Mesothelial cell of epicardium (in vitro differentiated cells): ENCODE measurements at regions not wholly inside any gene's neighbourhood (a gene's known extent, or its start where the extent isn't known, plus 50 kb on each side); places are given as distances from the start of the nearest gene placed in this dataset.

Experiments used
- DNase-seq, 2 experiments: peaks; one replicate each; pipeline ENCODE4 v3.0.0; 2021; ENCODE audit warnings: low spot score in 2 of 2; ENCODE audit not compliant: unreplicated experiment in 2 of 2
- H3K27ac Mint-ChIP-seq: 2 replicates; pipeline ENCODE4 v1.8.0; 2021; ENCODE audit warnings: mixed read lengths
- H3K27me3 Mint-ChIP-seq: 2 replicates; pipeline ENCODE4 v1.8.0; 2021; ENCODE audit warnings: low read depth, mixed read lengths
- H3K36me3 Mint-ChIP-seq: 2 replicates; pipeline ENCODE4 v1.8.0; 2021; ENCODE audit warnings: mixed read lengths
- H3K4me1 Mint-ChIP-seq: 2 replicates; pipeline ENCODE4 v1.8.0; 2021; ENCODE audit warnings: mixed read lengths
- H3K4me3 Mint-ChIP-seq: 2 replicates; pipeline ENCODE4 v1.8.0; 2021; ENCODE audit warnings: mild to moderate bottlenecking, moderate library complexity, mixed read lengths
- H3K9me3 Mint-ChIP-seq: 2 replicates; pipeline ENCODE4 v1.8.0; 2021; ENCODE audit warnings: mixed read lengths
- TF ChIP-seq, protein P1 (sequence below): fragments of 200-600 bp; sonication (generic); IDR thresholded peaks from one replicate; pipeline ENCODE4 v1.5.0; 2021; ENCODE audit warnings: antibody characterized with exemption; ENCODE audit not compliant: unreplicated experiment

DNA sequence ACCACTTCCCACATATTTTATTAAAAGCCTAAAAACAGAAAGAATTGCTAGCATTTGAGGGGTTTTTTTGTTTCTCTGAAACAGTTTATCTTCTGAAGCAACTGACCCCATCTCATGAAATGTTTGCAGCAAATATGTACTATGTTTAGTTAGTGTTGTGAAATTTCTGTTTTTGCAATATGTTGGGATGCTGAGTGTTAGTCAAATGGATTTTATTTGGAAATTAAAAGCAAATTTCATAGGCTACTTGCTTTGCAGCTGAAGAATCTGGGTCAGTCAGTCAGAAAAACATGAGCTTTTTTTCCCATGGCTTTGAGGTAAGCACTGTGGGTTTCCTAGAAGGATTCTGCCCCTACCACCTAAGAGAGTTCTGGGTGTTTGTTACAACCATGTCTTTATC lies 184.9 kb upstream of the DKK2 start:
- TF ChIP-seq, protein P1, sequence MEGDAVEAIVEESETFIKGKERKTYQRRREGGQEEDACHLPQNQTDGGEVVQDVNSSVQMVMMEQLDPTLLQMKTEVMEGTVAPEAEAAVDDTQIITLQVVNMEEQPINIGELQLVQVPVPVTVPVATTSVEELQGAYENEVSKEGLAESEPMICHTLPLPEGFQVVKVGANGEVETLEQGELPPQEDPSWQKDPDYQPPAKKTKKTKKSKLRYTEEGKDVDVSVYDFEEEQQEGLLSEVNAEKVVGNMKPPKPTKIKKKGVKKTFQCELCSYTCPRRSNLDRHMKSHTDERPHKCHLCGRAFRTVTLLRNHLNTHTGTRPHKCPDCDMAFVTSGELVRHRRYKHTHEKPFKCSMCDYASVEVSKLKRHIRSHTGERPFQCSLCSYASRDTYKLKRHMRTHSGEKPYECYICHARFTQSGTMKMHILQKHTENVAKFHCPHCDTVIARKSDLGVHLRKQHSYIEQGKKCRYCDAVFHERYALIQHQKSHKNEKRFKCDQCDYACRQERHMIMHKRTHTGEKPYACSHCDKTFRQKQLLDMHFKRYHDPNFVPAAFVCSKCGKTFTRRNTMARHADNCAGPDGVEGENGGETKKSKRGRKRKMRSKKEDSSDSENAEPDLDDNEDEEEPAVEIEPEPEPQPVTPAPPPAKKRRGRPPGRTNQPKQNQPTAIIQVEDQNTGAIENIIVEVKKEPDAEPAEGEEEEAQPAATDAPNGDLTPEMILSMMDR, result no peak
- Mint-ChIP-seq H3K27ac (no peak overlapping the region), H3K36me3 (no peaks in the 10 kb centered on the region), H3K27me3 (no peaks in the 10 kb centered on the region), H3K4me1 (peaks cover 13% of the 10 kb centered on the region), H3K4me3 (no peak overlapping the region), H3K9me3 (peaks cover 13% of the 10 kb centered on the region)
- DNase-seq, result no peak

DNA sequence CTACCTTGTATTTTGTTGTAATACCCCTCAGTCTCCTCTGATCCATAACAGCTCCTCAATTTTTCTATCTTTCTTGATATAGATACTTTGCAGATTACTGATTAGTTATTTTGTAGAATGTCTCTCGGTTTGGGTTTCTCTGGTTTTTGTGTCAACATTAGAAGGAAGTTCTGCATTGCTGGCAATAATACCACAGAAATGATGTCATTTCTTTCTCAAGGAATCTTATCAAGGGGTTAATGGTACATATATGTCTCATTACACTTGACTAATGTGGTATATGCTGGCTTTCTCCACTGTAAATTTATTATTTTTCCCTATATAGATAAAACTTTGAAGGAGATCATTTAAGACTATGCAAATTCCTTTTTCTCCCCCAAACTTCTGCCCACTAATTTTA lies 183.6 kb upstream of the DKK2 start:
- Mint-ChIP-seq H3K36me3 (peaks cover 2% of the 10 kb centered on the region), H3K27me3 (no peaks in the 10 kb centered on the region), H3K4me1 (peaks cover 13% of the 10 kb centered on the region), H3K4me3 (no peak overlapping the region), H3K9me3 (peaks cover 17% of the 10 kb centered on the region), H3K27ac (peak overlapping the region; percentile 50)
- no peak for DNase-seq
- TF ChIP-seq, protein P1, result no peak

DNA sequence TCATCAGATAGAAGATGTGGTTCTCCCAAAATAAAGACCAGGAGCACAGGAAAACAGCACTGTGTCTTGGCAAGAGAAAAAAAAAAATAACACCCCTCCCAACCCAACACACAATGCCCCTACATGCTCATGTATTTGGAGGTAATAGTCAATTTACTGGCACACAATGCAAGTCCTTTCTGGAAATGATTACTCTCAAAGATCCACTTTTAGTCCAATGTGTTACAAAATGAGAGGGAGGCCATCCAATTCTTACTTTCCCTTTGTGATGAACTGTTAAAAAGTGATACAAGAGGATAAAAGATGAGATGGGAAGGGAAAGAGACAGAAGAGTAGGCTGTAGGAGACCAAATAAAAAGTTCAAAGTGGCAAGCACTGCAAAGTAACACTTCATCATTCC lies 180.3 kb upstream of the DKK2 start:
- no peak overlapping the region for H3K4me3 Mint-ChIP-seq
- peaks cover 28% of the 10 kb centered on the region for H3K4me1 Mint-ChIP-seq
- peaks cover 2% of the 10 kb centered on the region for H3K36me3 Mint-ChIP-seq
- TF ChIP-seq, protein P1, result no peak
- H3K9me3 Mint-ChIP-seq, result peaks cover 16% of the 10 kb centered on the region
- H3K27me3 Mint-ChIP-seq, result no peaks in the 10 kb centered on the region
- no peak overlapping the region for H3K27ac Mint-ChIP-seq
- DNase-seq, result no peak

DNA sequence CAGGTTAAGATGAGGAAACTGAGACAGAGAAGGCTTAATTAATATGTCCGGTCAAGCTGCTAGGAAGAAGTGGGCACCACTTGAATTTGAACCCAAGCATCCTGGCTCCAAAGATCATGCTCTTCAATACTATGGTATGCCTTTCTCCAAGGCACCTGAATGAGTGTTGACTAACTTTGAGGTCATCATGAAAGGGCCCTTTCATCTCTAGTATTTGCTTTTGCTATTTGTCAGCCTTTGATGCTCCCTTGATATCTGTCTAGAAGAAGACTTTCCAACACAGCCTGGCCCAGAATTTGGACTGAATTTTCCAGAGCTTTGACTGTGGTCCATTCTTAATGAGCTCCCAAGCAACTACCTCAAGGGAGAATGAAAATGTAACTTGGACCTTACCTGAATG lies 179.1 kb upstream of the DKK2 start:
- Mint-ChIP-seq H3K9me3 (peaks cover 16% of the 10 kb centered on the region), H3K27me3 (no peaks in the 10 kb centered on the region)
- TF ChIP-seq, protein P1, result no peak

DNA sequence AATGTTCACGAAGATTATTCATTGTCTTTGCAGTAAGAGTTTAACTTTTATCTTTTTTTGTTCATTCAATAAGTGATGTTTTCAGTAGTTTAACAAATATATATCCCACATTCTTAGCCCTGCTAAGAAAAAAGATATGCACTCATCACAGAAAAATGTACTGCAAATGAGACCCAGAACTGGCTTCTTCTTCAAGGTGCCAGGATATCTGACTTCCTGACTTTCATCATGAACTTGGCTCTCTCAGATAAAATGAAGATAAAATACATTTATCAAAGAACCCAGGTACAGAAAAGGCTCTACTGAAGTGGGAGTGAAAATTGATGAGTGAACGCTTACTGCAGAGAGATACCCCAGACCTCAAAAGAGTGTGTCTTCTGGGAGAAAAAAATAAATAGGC lies 177.8 kb upstream of the DKK2 start:
- no peak for DNase-seq
- peaks cover 33% of the 10 kb centered on the region for H3K4me1 Mint-ChIP-seq
- peak overlapping the region; percentile 34 for H3K27ac Mint-ChIP-seq
- H3K9me3 Mint-ChIP-seq, result peaks cover 16% of the 10 kb centered on the region
- no peak overlapping the region for H3K4me3 Mint-ChIP-seq
- TF ChIP-seq, protein P1, result no peak
- H3K36me3 Mint-ChIP-seq, result peaks cover 2% of the 10 kb centered on the region
- no peaks in the 10 kb centered on the region for H3K27me3 Mint-ChIP-seq

More for the DNA sequence above, 179.1 kb upstream of the DKK2 start:
- no peak overlapping the region for H3K4me3 Mint-ChIP-seq
- no peak for DNase-seq
- H3K4me1 Mint-ChIP-seq, result peaks cover 38% of the 10 kb centered on the region
- H3K36me3 Mint-ChIP-seq, result peaks cover 2% of the 10 kb centered on the region
- H3K27ac Mint-ChIP-seq, result no peak overlapping the region

DNA sequence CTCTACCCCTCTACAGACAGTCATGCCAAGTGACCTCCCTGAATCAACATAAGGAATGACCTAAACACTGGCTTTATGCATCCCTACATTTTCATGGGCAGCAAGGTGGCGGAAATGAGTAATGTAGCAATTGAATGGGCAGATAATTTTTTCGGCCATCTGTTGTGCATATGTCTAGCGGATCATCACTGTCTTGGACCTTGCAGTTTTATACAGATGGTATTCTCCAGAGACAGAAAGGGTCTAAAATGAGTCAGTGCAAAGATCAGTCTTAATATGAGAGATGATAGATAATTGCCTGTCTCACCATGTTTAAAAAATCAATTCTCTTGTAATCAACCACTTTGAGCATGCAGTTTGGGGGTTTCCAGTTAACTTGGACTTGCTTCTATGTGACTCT lies 177.3 kb upstream of the DKK2 start:
- H3K9me3 Mint-ChIP-seq, result peaks cover 16% of the 10 kb centered on the region
- H3K27ac Mint-ChIP-seq, result peak overlapping the region; percentile 35
- no peak for DNase-seq
- peaks cover 33% of the 10 kb centered on the region for H3K4me1 Mint-ChIP-seq
- TF ChIP-seq, protein P1, result no peak
- peaks cover 2% of the 10 kb centered on the region for H3K36me3 Mint-ChIP-seq
- H3K4me3 Mint-ChIP-seq, result no peak overlapping the region
- H3K27me3 Mint-ChIP-seq, result no peaks in the 10 kb centered on the region
